H1 (cell line): ENCODE measurements at regions not wholly inside any gene's neighbourhood (a gene's known extent, or its start where the extent isn't known, plus 50 kb on each side); places are given as distances from the start of the nearest gene placed in this dataset.
"Not testable (repeated sequence)": the region's sequence is repeated elsewhere in the genome, so short reads cannot be mapped to it uniquely, and the experiment has no call there.

Source experiments
- CTCF ChIA-PET: fragments of 300-600 bp; sonication (Branson Sonifier 250); formaldehyde crosslinking; loops from one replicate; lab custom pipeline; 2021; ENCODE audit not compliant: partially characterized antibody; lab: Charles Lee
- POLR2A ChIA-PET: fragments of 300-600 bp; sonication (Branson Sonifier 250); formaldehyde crosslinking; loops from one replicate; lab custom pipeline; 2021; ENCODE audit warnings: inconsistent platforms; ENCODE audit not compliant: partially characterized antibody; lab: Charles Lee
- DNase-seq, 2 experiments: peaks; one replicate each; pipeline versions ENCODE4 v3.0.0 to v3.0.0-alpha.2; 2010 to 2022; ENCODE audit warnings: low spot score in 2 of 2, low read depth in 1 of 2, mixed read lengths in 1 of 2
- FAIRE-seq: peaks from 2 replicates; lab custom pipeline; 2011; peaks lifted over from hg19 to GRCh38; lab: Jason Lieb, UNC
- H2AFZ ChIP-seq: 2 replicates; pipeline ENCODE4 v1.8.1; 2012; ENCODE audit warnings: low read length, inconsistent platforms
- H2AK5ac ChIP-seq: 2 replicates; pipeline ENCODE4 v1.6.1; 2013; ENCODE audit warnings: low read depth, low read length
- H2BK120ac ChIP-seq: replicated peaks from 2 replicates; pipeline ENCODE3; 2013; ENCODE audit warnings: low read depth, low read length, inconsistent platforms
- H2BK12ac ChIP-seq: 2 replicates; pipeline ENCODE4 v1.6.1; 2013; ENCODE audit warnings: low read depth, low read length
- H2BK15ac ChIP-seq: 2 replicates; pipeline ENCODE4 v1.6.1; 2013; ENCODE audit warnings: low read length
- H2BK20ac ChIP-seq: 2 replicates; pipeline ENCODE4 v1.6.1; 2013; ENCODE audit warnings: low read length
- H2BK5ac ChIP-seq: 2 replicates; pipeline ENCODE4 v1.6.1; 2013; ENCODE audit warnings: low read depth, low read length
- H3K14ac ChIP-seq: 2 replicates; pipeline ENCODE4 v1.6.1; 2013; ENCODE audit warnings: inconsistent platforms; ENCODE audit not compliant: insufficient read length
- H3K18ac ChIP-seq: 2 replicates; pipeline ENCODE4 v1.6.1; 2013; ENCODE audit warnings: low read length; ENCODE audit errors: extremely low read depth
- H3K23ac ChIP-seq: 2 replicates; pipeline ENCODE4 v1.6.1; 2013; ENCODE audit warnings: inconsistent platforms; ENCODE audit not compliant: insufficient read length
- H3K23me2 ChIP-seq: 2 replicates; pipeline ENCODE4 v1.6.1; 2013; ENCODE audit warnings: low read depth, low read length
- H3K27ac ChIP-seq: 2 replicates; pipeline ENCODE4 v1.6.1; 2011; ENCODE audit warnings: low read depth, low read length, inconsistent platforms
- H3K27me3 ChIP-seq, 4 experiments: replicated peaks in 1 of 4; 1 replicate in 1 of 4; 2 replicates in 3 of 4; pipeline versions ENCODE4 v1.6.1 to v1.8.1; 2011 to 2013; ENCODE audit warnings: low read length in 3 of 4, mild to moderate bottlenecking in 3 of 4, inconsistent platforms in 2 of 4, mixed read lengths in 2 of 4, moderate library complexity in 1 of 4; ENCODE audit not compliant: control insufficient read depth in 3 of 4, insufficient read depth in 3 of 4; ENCODE audit errors: extremely low read depth in 1 of 4
- H3K36me3 ChIP-seq, 4 experiments: 2 replicates each; pipeline versions ENCODE4 v1.6.1 to v1.8.1; 2011 to 2013; ENCODE audit warnings: mild to moderate bottlenecking in 4 of 4, low read length in 3 of 4, moderate library complexity in 2 of 4, control low read depth in 1 of 4, inconsistent platforms in 1 of 4; ENCODE audit not compliant: insufficient read depth in 4 of 4, control insufficient read depth in 2 of 4
- H3K4ac ChIP-seq: replicated peaks from 2 replicates; pipeline ENCODE3; 2013; ENCODE audit warnings: low read length, low read depth, mixed read lengths, inconsistent platforms; ENCODE audit not compliant: insufficient read length
- H3K4me1 ChIP-seq, 4 experiments: replicated peaks in 1 of 4; 1 replicate in 1 of 4; 2 replicates in 3 of 4; pipeline versions ENCODE4 v1.6.1 to v1.8.1; 2011 to 2013; ENCODE audit warnings: low read length in 3 of 4, inconsistent platforms in 2 of 4, mixed read lengths in 1 of 4; ENCODE audit not compliant: insufficient read depth in 4 of 4, control insufficient read depth in 3 of 4
- H3K4me2 ChIP-seq, 2 experiments: 2 replicates each; pipeline versions ENCODE4 v1.6.1 to v1.8.1; 2011 to 2013; ENCODE audit warnings: low read depth in 2 of 2, low read length in 2 of 2, control low read depth in 1 of 2, inconsistent platforms in 1 of 2, mild to moderate bottlenecking in 1 of 2; ENCODE audit not compliant: insufficient read depth in 1 of 2
- H3K4me3 ChIP-seq, 4 experiments: fragments of 200-600, 300-600 bp in 1 of 4; sonication (generic), shearing (Covaris generic), sonication (Bioruptor Twin) in 1 of 4; 2 replicates each; pipeline versions ENCODE4 v1.5.1 to v1.8.1; 2011 to 2016; ENCODE audit warnings: low read length in 4 of 4, low read depth in 3 of 4, control low read depth in 2 of 4, inconsistent platforms in 2 of 4, mild to moderate bottlenecking in 2 of 4, mixed read lengths in 1 of 4, moderate library complexity in 1 of 4; ENCODE audit not compliant: insufficient read depth in 2 of 4; ENCODE audit errors: extremely low read depth in 1 of 4
- H3K56ac ChIP-seq: replicated peaks from 2 replicates; pipeline ENCODE3; 2013; ENCODE audit warnings: low read depth, mild to moderate bottlenecking, mixed read lengths, low read length, inconsistent platforms; ENCODE audit not compliant: insufficient read length
- H3K79me1 ChIP-seq: 2 replicates; pipeline ENCODE4 v1.6.1; 2013; ENCODE audit warnings: low read depth, low read length, control low read depth
- H3K79me2 ChIP-seq, 2 experiments: 2 replicates each; pipeline versions ENCODE4 v1.6.1 to v1.8.1; 2012 to 2013; ENCODE audit warnings: low read length in 2 of 2, mild to moderate bottlenecking in 2 of 2, inconsistent platforms in 1 of 2; ENCODE audit not compliant: insufficient read depth in 2 of 2, control insufficient read depth in 1 of 2
- H3K9ac ChIP-seq, 4 experiments: replicated peaks in 1 of 4; 1 replicate in 1 of 4; 2 replicates in 3 of 4; pipeline versions ENCODE4 v1.6.1 to v1.8.1; 2011 to 2013; ENCODE audit warnings: low read depth in 3 of 4, low read length in 3 of 4, control low read depth in 2 of 4, mild to moderate bottlenecking in 2 of 4, moderate library complexity in 2 of 4, inconsistent platforms in 1 of 4; ENCODE audit errors: extremely low read depth in 1 of 4
- H3K9me3 ChIP-seq, 2 experiments: 2 replicates each; pipeline versions ENCODE4 v1.6.1 to v1.8.1; 2012 to 2013; ENCODE audit warnings: mild to moderate bottlenecking in 2 of 2, moderate library complexity in 2 of 2, control low read depth in 1 of 2, inconsistent platforms in 1 of 2, low read depth in 1 of 2, low read length in 1 of 2, mixed read lengths in 1 of 2; ENCODE audit not compliant: insufficient read depth in 2 of 2
- H4K20me1 ChIP-seq, 2 experiments: replicated peaks in 1 of 2; 2 replicates each; pipeline versions ENCODE3 to v1.8.1; 2011 to 2013; ENCODE audit warnings: inconsistent platforms in 2 of 2, low read length in 2 of 2, mild to moderate bottlenecking in 1 of 2; ENCODE audit not compliant: insufficient read depth in 2 of 2, control insufficient read depth in 1 of 2
- H4K5ac ChIP-seq: 2 replicates; pipeline ENCODE4 v1.6.1; 2013; ENCODE audit warnings: low read length, low read depth, mixed read lengths, inconsistent platforms; ENCODE audit not compliant: insufficient read length
- H4K8ac ChIP-seq: 2 replicates; pipeline ENCODE4 v1.8.0; 2013; ENCODE audit warnings: mild to moderate bottlenecking, moderate library complexity, low read length, inconsistent platforms; ENCODE audit not compliant: insufficient read depth; ENCODE audit errors: extremely low read depth
- H4K91ac ChIP-seq: replicated peaks from 2 replicates; pipeline ENCODE3; 2013; ENCODE audit warnings: low read length, mixed read lengths, inconsistent platforms; ENCODE audit not compliant: insufficient read length
- WGBS, 2 experiments: shearing (Covaris generic) in 1 of 2; methylation state at CpG; one replicate each; pipeline versions ENCODE4 v1.1.6 to v1.1.7; 2013 to 2015; ENCODE audit warnings: low lambda C conversion rate in 2 of 2, mixed read lengths in 2 of 2, inconsistent platforms in 1 of 2, low coverage in 1 of 2, missing lambda C conversion rate in 1 of 2; ENCODE audit not compliant: insufficient replicate concordance in 2 of 2, insufficient coverage in 1 of 2, insufficient read length in 1 of 2; ENCODE audit errors: extremely low coverage in 1 of 2, missing lambda C conversion rate in 1 of 2; 5-methylcytosine and 5-hydroxymethylcytosine counted together

- H2AK5ac ChIP-seq, FAIRE-seq, H3K36me3 ChIP-seq, H4K5ac ChIP-seq, H2AFZ ChIP-seq, H4K20me1 ChIP-seq, H4K8ac ChIP-seq, H3K9me3 ChIP-seq, H3K79me1 ChIP-seq, H2BK120ac ChIP-seq, CTCF ChIA-PET, H2BK5ac ChIP-seq, H3K9ac ChIP-seq, H3K23ac ChIP-seq, H2BK20ac ChIP-seq, H3K79me2 ChIP-seq, DNase-seq, H3K56ac ChIP-seq, H3K18ac ChIP-seq, POLR2A ChIA-PET, H3K4me2 ChIP-seq, H4K91ac ChIP-seq, H2BK15ac ChIP-seq, H3K4me3 ChIP-seq, H3K4me1 ChIP-seq, H3K27ac ChIP-seq, H3K27me3 ChIP-seq, H3K14ac ChIP-seq, H2BK12ac ChIP-seq, H3K4ac ChIP-seq: not testable (repeated sequence)
- peaks cover 15% of the 10 kb centered on the region; the same call in 1 of the 2 replicates for H3K23me2 ChIP-seq
- WGBS, 2 experiments: 91% methylated on average over 11 of the region's 11 CpGs; no CpG with 5 or more reads in 1 of the 2 experiments
Measured at GRCh38 chr2:239641904-239642303, 241.1 kb upstream of the HDAC4 start.
